ENCODE measurements at regions not wholly inside any gene's neighbourhood (a gene's known extent, or its start where the extent isn't known, plus 50 kb on each side); places are given as distances from the start of the nearest gene placed in this dataset.

DNA sequence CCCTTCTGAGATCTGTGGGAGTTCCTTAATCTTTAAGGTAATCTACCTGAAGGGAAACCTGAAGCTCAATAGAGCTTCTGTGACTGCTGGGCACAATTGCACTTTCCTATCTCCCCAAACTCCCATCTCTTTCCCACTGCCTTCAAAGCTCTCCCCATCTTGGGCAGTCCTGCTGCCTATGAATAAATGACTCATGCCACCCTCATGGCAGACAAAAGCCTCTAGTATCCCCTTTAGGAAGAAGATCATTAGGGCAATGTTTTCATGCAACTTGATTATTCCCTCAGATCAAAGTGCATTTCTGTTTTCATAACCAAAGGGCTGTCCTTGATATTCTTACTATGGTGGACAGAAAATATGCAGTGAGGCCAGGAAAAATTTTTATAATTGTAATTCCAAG is 704.9 kb upstream of the LRRN3 start:
- intact Hi-C loops (cut with micrococcal nuclease; ENCODE audit: unreplicated experiment) = no loop called here
- TF ChIP-seq, protein P1, sequence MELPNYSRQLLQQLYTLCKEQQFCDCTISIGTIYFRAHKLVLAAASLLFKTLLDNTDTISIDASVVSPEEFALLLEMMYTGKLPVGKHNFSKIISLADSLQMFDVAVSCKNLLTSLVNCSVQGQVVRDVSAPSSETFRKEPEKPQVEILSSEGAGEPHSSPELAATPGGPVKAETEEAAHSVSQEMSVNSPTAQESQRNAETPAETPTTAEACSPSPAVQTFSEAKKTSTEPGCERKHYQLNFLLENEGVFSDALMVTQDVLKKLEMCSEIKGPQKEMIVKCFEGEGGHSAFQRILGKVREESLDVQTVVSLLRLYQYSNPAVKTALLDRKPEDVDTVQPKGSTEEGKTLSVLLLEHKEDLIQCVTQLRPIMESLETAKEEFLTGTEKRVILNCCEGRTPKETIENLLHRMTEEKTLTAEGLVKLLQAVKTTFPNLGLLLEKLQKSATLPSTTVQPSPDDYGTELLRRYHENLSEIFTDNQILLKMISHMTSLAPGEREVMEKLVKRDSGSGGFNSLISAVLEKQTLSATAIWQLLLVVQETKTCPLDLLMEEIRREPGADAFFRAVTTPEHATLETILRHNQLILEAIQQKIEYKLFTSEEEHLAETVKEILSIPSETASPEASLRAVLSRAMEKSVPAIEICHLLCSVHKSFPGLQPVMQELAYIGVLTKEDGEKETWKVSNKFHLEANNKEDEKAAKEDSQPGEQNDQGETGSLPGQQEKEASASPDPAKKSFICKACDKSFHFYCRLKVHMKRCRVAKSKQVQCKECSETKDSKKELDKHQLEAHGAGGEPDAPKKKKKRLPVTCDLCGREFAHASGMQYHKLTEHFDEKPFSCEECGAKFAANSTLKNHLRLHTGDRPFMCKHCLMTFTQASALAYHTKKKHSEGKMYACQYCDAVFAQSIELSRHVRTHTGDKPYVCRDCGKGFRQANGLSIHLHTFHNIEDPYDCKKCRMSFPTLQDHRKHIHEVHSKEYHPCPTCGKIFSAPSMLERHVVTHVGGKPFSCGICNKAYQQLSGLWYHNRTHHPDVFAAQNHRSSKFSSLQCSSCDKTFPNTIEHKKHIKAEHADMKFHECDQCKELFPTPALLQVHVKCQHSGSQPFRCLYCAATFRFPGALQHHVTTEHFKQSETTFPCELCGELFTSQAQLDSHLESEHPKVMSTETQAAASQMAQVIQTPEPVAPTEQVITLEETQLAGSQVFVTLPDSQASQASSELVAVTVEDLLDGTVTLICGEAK (IDR thresholded peaks at IDR 0.05; ENCODE audit: borderline replicate concordance) = no peak
- no peak for TF ChIP-seq EP300 (IDR thresholded peaks at IDR 0.05; ENCODE audit: borderline replicate concordance in 1 of 2, control insufficient read depth in 1 of 2, low read depth in 2 of 2, low read length in 2 of 2)
- no peak for TF ChIP-seq RELA (IDR thresholded peaks at IDR 0.05; ENCODE audit: borderline replicate concordance, partially characterized antibody)
- TF ChIP-seq RCOR1 (conservative IDR thresholded peaks at IDR 0.05; ENCODE audit: low read depth, low read length) = no peak
- no peak for TF ChIP-seq CBX5 (IDR thresholded peaks at IDR 0.05; ENCODE audit: low read depth)
- TF ChIP-seq BRCA1 (IDR thresholded peaks at IDR 0.05; ENCODE audit: low read depth, low read length) = no peak
- no peak for TF ChIP-seq SREBF1 (IDR thresholded peaks at IDR 0.05; ENCODE audit: low read length)
- no peak for TF ChIP-seq JUNB (IDR thresholded peaks at IDR 0.05)
- TF ChIP-seq, protein P2, sequence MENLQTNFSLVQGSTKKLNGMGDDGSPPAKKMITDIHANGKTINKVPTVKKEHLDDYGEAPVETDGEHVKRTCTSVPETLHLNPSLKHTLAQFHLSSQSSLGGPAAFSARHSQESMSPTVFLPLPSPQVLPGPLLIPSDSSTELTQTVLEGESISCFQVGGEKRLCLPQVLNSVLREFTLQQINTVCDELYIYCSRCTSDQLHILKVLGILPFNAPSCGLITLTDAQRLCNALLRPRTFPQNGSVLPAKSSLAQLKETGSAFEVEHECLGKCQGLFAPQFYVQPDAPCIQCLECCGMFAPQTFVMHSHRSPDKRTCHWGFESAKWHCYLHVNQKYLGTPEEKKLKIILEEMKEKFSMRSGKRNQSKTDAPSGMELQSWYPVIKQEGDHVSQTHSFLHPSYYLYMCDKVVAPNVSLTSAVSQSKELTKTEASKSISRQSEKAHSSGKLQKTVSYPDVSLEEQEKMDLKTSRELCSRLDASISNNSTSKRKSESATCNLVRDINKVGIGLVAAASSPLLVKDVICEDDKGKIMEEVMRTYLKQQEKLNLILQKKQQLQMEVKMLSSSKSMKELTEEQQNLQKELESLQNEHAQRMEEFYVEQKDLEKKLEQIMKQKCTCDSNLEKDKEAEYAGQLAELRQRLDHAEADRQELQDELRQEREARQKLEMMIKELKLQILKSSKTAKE (IDR thresholded peaks at IDR 0.05; ENCODE audit: low read depth, poor library complexity, severe bottlenecking) = no peak
- TF ChIP-seq EGR1 (IDR thresholded peaks at IDR 0.05; ENCODE audit: borderline replicate concordance in 1 of 2, low read depth in 2 of 2, low read length in 2 of 2) = no peak
- no peak for TF ChIP-seq POLR2AphosphoS5 (IDR thresholded peaks at IDR 0.05; ENCODE audit: low read length)
- TF ChIP-seq EZH2 (IDR thresholded peaks at IDR 0.05; ENCODE audit: borderline replicate concordance, control insufficient read depth, low read depth, low read length) = no peak
- no peak for TF ChIP-seq YY1 (IDR thresholded peaks at IDR 0.05; ENCODE audit: low read depth, low read length)
- TF ChIP-seq RFX5 (IDR thresholded peaks at IDR 0.05; ENCODE audit: low read depth, low read length) = no peak
- no peak for TF ChIP-seq BMI1 (IDR thresholded peaks at IDR 0.05; ENCODE audit: borderline replicate concordance)
- no peak for TF ChIP-seq ETV6 (conservative IDR thresholded peaks at IDR 0.05 in 1 of 2, IDR thresholded peaks at IDR 0.05 in 1 of 2; ENCODE audit: borderline replicate concordance in 1 of 2, low read depth in 1 of 2)
- TF ChIP-seq, protein P3, sequence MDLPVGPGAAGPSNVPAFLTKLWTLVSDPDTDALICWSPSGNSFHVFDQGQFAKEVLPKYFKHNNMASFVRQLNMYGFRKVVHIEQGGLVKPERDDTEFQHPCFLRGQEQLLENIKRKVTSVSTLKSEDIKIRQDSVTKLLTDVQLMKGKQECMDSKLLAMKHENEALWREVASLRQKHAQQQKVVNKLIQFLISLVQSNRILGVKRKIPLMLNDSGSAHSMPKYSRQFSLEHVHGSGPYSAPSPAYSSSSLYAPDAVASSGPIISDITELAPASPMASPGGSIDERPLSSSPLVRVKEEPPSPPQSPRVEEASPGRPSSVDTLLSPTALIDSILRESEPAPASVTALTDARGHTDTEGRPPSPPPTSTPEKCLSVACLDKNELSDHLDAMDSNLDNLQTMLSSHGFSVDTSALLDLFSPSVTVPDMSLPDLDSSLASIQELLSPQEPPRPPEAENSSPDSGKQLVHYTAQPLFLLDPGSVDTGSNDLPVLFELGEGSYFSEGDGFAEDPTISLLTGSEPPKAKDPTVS (IDR thresholded peaks at IDR 0.05; ENCODE audit: low read depth, low read length) = no peak
- TF ChIP-seq HDAC2 (IDR thresholded peaks at IDR 0.05) = no peak
- TF ChIP-seq ZNF217 (IDR thresholded peaks at IDR 0.05) = no peak
- H2AFZ ChIP-seq (ENCODE audit: control insufficient read depth, low read depth, low read length) = no peak overlapping the region
- ChIA-PET RAD21 (ENCODE audit: unreplicated experiment) (no interaction called here), SMC1A (ENCODE audit: uncharacterized antibody, unreplicated experiment) (no interaction called here), CTCF (no interaction called here), POLR2A (no interaction called here)
- in situ Hi-C loops (cut with MboI) = no loop called here
- H3K9me3 ChIP-seq (replicated peaks; ENCODE audit: control insufficient read depth, insufficient read depth, low read length) = no peaks in the 10 kb centered on the region
- no peak for FAIRE-seq
- H3K36me3 ChIP-seq (ENCODE audit: control insufficient read depth in 2 of 2, insufficient read depth in 2 of 2, low read length in 1 of 2) = no peaks in the 10 kb centered on the region
- H3K4me2 ChIP-seq (ENCODE audit: control insufficient read depth, insufficient read depth) = no peak overlapping the region
- H3K79me2 ChIP-seq (ENCODE audit: control insufficient read depth, insufficient read depth, low read length) = no peaks in the 10 kb centered on the region
- no peaks in the 10 kb centered on the region for H3K4me1 ChIP-seq (ENCODE audit: control insufficient read depth, insufficient read depth, low read length)
- H3K4me3 ChIP-seq = no peak overlapping the region
- no peak for DNase-seq (ENCODE audit: low read depth, low spot score)
- no peak overlapping the region for H3K27ac ChIP-seq (ENCODE audit: control insufficient read depth, insufficient read depth)
- no TSS peak for BruUV-seq (replicated peaks)
- H3K27me3 ChIP-seq (replicated peaks in 1 of 2; ENCODE audit: control insufficient read depth in 2 of 2, insufficient read depth in 2 of 2, low read length in 1 of 2) = no peaks in the 10 kb centered on the region
- no peak overlapping the region for H3K9ac ChIP-seq (ENCODE audit: control insufficient read depth, insufficient read depth, low read length)
- ATAC-seq = no peak
- H4K20me1 ChIP-seq (ENCODE audit: control insufficient read depth, insufficient read depth) = no peaks in the 10 kb centered on the region
